ENCODE measurements at regions not wholly inside any gene's neighbourhood (a gene's known extent, or its start where the extent isn't known, plus 50 kb on each side); places are given as distances from the start of the nearest gene placed in this dataset.

DNA sequence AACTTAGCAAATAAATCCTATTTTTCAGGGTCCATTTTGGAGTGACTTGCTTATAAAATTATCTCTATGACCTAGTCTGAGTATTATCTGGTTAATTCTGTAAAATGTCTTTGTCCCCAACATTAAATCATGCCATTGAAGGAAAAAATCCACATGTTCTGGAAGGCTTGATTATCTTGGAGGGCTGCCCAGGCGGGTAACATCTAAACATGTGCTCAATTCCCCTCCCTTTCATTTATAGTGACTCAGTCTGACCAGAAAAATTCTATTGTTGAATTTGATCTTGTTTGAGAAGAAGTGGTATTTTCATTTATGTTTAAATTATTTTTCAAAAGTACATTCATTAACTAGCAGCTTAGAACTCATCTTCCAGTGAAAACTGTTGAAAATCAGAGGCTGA lies 55.4 kb upstream of the SLC10A7 start:
- no peak for DNase-seq (ENCODE audit: low read depth in 2 of 2)

DNA sequence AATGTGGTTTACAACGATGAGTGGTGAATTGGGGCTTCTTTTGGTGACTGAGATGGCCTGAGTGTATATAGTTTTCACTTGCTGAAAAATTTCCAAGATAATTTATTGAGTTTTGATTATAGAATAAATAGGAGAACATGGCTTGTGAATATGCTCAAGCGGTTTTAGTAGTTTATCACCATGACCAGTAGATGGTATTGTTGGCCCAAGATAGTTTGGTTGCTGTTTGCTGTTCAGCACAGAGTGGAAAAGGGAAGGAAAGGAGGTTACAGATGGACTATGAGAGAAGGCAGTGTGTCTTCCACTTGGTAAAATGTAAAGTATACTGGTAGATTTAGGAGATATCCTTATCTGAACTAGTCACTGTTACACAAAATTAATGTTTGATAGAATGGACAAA lies 55.8 kb upstream of the POU4F2 start:
- DNase-seq (ENCODE audit: low read depth in 2 of 2): no peak

DNA sequence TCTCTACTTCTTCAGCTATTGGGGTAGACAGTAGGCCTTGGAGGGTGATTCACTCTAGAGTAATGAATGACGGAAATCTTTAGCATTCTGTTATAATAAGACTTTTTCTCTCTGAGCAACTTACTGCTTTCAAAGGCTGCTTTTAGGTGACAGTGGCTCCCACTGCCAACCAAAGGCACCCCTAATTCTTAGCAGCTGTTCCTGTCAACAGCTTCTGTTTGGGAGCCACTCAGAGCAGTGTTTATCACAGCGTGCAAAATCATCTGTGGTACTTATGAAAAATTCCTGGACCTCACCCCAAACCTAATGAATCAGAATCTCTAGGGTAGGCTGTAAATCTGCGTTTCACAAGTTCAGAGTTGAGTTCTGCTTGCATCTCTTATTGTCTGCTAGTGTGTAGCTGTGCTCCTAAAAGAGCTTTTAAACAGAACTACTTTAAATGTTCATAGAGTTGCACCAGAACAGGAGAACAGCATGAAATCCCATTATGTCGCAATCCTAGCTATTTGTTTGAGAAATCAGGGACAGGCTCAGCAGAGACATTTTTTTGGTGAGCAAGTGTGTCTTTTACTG lies 52.8 kb upstream of the POU4F2 start:
- peak; percentile 38 to 42 for DNase-seq (ENCODE audit: low read depth in 2 of 2)

All from fibroblast of skin of left quadriceps (primary cell).